AG08395 (cell line): ENCODE measurements at regions not wholly inside any gene's neighbourhood (a gene's known extent, or its start where the extent isn't known, plus 50 kb on each side); places are given as distances from the start of the nearest gene placed in this dataset.
"Not testable (repeated sequence)": the region's sequence is repeated elsewhere in the genome, so short reads cannot be mapped to it uniquely, and the experiment has no call there.

Experiments used
- DNase-seq: peaks from one replicate; pipeline ENCODE4 v3.0.0; 2012; ENCODE audit warnings: mixed read lengths, low spot score

DNA sequence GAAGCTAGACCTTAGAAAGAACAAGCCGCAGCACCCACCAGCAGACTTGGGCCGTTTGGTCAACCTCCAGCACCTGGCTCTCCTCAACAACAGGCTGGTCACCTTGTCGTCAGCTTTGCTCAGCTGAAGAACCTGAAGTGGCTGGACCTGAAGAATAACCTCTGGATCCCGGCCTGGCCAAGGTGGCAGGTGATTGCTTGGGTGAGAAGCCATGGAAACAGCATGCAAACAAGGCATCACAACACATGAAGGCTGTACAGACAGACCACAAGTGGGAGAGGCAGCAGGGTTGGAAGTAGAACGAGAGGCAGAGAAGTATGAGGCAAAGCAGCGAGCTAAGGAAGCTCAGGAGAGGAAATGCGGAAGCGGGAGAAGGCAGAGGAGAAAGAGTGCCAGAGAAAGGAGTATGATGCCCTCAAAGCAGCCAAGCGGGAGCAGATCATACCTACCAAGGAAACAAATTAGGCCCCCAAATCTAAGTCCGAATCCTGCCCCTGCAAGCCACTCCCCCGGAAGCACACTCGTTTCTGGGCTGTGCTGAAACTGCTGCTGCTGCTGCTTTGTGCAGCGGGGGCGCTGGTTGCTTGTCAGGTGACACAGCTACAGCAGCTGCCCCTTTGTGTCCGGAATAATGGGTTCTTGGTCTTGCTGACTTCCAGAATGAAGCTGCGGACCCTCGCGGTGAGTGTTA lies 121.6 kb upstream of the LGSN start:
- no peak for DNase-seq

DNA sequence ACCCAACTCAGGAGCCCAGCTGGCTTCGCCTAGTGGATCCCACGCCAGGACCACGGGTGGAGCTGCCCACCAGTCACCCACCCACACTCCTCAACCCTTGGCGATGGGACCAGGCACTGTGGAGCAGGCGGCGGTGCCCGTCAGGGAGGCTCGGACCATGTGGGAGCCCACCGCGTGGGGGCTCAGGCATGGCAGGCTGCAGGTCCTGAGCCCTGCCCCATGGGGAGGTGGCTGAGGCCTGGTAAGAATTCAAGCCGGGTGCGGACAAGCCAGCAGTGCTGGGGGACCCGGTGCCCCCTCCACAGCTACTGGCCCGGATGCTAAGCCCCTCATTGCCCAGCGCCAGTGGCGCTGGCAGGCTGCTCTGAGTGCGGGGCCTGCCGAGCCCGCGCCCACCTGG lies 123.1 kb upstream of the LGSN start:
- DNase-seq, result no peak

DNA sequence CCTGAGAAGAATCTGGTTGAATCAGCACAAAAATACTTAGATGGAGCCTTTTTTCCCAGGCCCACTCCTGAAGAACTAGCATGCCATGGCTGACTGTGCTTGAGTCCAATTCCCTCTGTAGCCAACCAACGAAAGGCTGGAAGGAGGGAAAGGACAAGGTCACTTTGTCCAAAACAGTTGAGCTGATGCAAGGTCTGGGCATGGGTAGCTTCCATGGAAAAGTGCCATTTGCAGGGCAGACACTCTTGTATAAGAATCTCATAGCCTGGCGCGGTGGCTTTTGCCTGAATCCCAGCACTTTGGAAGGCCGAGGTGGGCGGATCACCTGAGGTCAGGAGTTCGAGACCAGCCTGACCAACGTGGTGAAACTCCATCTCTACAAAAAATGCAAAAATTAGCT lies 125.0 kb upstream of the LGSN start:
- no peak for DNase-seq

DNA sequence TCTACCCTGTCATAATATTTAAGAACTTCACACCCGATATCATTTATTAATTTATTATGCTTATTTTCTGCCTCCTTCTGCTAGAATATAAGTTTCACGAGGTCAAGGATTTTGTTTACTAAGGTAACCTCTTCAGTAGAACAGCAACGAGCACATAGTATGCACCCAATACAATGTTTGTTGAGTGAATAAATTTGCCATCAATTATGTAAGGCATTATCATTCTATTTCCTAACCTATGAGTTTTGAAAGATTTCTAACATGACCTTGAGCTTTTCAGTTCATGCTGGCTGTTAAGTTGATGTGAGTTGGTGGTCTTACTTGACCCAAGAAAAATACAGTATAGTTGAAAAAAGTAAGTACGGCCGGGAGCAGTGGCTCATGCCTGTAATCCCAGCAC lies 125.9 kb upstream of the LOC128125822 start:
- DNase-seq, result no peak

DNA sequence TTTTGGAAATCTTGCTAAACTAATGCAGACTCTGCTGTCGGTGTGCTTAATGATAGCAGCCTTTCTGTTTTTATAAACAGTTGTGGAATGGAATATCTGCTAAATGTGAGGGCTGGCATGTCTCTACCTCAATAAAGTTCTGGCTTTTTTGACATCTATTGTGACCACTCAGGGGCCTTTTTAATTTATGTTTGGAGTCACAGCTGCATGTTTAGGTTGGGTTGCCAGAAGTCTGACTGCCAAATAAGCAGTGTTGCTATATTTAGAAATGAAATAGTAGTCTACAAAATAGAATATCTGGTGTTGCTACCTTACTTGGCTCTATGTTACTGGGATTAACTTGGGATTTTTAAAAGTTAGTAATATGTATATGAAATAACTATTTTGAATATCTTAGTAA lies 125.1 kb upstream of the LOC128125822 start:
- no peak for DNase-seq

DNA sequence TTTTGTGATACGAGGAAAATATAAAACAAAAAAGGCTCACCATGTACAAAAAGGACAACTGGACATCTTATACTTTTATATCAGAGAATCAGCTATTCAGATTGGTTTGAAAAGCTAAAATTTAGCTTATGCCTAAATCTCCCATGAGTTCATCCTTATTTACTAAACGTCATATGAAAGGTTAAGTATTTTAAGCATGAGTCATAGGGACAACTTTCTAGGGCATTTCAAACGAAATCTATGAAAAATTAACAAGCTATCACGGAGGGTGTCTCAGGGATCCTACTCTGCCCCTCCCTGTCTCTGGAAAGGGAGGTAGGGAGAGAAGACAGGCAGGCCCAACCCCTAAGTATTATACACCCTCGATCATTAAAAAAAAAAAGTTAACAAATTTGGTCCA lies 124.1 kb upstream of the LOC128125822 start:
- DNase-seq, result no peak

DNA sequence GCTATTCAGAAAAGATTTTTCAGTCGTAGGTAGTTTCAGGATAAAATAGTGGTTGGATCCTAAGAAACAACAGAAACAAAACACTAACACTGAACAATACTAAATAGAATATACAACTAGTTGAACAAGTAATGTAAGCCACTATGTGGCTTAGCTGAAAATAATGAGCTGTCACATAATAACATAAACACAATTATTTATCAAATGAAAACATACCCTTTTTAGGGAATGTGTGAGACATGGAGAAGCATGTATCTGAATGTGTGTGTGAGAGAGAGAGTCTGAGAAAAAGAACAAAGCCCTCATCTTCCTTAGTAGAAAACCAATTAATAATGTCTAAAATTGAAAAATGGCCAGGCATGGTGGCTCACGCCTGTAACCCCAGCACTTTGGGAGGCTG lies 122.6 kb upstream of the LOC128125822 start:
- no peak for DNase-seq

DNA sequence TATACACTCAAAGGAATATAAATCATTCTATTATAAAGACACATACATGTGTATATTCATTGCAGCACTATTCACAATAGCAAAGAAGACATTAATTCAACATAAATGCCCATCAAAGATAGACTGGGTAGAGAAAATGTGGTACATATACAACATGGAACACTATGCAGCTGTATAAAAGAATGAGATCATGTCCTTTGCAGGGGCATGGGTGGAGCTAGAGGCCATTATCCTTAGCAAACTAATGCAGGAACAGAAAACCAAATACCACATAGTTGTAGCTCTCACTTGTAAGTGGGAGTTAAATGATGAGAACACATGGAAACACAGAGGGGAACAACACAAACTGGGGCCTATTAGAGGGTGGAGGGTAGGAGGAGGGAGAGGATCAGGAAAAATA lies 121.0 kb upstream of the LOC128125822 start:
- DNase-seq, result no peak

DNA sequence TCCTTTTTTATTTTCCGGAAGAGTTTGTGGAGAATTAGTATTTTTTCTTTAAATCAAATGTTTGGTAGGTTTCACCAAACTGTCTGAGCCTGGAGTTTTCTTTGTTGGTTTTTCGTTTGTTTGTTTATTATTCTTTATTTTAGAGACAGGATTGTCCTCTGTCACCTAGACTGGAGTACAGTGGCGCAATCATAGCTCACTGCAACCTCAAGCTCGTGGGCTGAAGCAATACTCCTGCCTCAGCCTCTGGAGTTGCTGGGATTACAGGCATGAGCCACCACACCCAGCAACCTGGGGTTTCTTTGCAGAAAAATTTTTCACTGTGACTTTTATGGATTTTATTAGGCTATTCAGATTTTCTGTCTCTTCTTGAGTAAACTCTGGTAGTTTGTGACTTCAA lies 120.2 kb upstream of the LOC128125822 start:
- no peak for DNase-seq

DNA sequence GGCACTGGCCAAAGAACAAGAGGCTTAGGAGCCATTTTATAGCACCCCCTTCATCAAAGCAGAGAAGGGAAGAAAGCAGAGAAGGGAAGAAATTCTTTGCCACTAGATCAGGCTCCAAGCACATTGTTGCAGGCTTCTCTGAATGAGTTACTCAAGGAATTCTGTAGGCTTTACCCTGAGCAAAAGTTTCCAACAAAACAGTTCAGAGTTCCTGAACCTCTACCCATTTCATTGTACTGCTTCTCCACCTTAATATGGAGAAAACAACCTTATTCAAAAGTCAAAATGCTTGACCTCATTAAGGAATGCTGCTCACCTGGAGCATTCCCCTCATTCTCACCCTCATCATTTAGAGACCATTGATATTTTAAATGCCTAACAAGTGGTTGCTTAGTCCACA lies 115.5 kb upstream of the LOC128125822 start:
- no peak for DNase-seq

DNA sequence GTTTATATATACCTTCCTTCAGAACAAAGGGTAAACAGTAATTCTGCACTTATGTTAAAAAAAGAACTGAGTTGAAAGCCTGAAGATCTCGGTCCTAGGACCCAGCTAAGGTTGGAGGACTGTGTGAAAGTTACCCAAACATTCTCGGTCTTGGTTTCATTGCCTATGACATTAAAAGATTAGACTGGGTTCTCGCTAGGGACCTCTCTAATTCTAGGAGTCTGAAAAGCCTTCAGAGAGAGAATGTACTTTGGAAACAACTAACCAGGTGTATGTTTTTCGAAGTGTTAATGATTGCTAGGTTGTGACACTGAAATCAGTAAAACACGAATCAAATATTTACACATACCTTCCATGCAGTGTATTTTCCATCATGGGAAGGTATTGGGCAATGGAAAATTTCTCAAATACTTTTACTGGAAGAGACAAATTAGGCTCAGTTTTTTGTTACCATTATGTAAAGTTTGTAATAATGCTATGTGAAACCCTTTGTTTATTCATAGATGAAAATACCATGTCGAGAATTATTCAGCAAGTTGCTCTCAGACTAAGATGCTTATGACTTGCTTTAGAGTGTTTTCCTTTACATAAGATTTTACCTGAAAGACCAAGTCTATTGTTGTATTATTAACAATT lies 113.7 kb upstream of the LOC128125822 start:
- no peak for DNase-seq

DNA sequence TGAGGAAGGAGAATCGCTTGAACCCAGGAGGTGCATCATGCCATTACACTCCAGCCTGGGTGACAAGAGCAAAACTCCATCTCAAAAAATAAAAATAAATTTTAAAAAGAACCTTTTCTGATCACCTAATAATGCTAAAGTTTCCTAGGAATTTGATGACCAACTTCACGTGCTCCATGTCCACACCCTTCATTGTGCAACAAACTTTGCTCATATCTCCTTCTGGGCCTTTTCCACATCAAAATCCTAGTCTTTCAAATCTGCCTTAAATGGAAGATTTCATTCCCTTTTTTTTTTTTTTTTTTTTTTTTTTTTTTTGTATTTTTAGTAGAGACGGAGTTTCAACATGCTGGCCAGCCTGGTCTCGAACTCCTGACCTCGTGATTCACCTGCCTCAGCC lies 112.5 kb upstream of the LOC128125822 start:
- DNase-seq, result no peak

DNA sequence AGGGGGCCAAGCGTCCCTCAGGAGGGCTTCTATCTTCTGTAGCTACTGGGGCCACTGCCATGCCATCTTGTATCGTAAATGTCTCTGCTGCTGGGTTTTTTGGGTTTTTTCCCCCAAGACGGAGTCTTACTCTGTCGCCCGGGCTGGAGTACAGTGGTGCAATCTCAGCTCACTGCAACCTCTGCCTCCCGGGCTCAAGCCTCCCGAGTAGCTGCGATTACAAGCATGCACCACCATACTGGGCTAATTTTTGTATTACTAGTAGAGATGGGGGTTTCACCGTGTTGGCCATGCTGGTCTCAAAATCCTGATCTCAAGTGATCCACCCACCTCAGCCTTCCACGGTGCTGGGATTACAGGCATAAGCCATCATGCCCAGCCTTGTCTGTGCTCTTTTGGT lies 111.3 kb upstream of the LOC128125822 start:
- no peak for DNase-seq

DNA sequence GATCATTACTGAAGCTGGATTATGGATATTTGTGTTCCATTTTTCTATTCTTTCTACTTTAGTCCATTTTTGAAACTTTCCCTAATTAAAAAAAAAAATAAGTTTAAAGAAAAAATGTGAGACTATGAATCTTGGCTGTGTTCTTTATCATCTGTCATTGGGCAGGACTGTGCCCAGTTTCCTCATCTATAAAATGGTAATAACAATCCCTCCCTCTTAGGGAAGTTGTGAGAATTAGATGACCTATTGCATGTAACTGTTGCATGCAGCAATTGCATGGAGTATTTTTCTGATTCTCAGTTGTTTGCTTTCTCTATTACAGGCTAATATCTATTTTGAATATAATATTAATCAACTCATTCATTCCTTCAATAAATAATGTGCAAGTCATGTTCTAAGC lies 108.2 kb upstream of the LOC128125822 start:
- no peak for DNase-seq

DNA sequence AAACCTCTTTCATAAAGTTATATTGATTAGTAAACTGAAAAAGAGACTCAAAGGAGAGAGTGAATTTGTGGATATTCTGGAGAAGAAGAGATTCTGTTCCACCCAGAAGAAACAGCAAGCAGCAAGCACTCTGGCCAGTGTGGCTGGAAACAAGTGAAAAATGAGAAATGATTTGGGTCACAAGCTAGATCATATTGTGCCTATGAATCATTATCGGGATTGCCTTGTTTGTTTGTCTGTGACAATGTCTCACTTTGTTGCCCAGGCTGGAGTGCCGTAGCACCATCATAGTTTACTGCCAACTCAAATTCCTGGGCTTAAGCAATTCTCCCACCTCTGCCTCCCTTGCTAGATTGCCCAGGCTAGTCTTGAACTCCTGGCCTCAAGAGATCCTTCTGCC lies 106.5 kb upstream of the LOC128125822 start:
- no peak for DNase-seq

DNA sequence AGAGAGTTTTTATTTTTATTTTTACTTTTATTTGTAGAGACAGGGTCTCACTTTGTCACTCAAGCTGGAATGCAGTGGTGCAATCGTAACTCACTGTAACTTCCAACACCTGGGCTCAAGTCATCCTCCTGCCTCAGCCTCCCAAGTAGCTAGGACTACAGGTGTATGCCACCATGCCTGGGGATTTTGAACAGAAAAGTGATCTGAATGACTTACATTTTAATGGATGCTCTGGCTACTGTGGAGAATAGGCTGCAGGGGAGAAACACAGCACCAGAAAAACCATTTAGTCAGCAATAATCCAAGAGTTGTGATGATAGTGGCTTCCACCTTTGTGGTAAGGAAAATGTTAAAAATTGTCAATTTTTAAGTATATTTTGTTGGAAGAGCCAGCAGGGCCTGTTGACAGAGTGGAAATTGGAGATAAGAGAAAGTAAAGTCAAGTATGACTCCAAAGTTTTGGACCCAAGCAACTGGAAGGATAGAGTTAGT lies 106.0 kb upstream of the LOC128125822 start:
- no peak for DNase-seq

DNA sequence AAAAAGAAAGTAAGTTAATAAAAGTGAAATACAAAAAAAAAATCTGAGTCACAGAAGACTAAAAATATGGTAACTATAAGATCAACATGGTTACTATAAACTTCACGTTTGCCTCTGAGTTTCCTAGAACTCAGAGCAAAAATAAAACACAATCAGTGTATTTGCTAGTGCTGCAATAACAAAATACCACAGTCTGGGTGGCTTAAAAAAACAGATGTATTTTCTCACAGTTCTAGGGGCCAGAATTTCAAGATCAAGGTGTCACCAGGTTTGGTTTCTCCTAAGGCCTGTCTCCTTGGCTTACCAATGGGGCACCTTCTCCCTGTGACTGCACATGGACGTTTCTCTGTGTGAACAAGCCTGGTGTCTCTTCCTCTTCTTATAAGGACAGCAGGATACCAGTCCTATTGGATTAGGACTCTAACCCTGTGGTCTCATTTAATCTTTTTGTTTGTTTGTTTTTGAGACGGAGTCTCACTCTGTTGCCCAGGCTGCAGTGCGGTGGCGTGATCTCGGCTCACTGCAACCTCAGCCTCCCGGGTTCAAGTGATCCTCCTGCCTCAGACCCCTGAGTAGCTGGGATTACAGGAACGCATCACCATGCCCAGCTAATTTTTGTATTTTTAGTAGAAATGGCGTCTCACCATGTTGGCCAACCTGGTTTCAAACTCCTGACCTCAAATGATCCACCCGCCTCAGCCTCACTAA lies 104.9 kb upstream of the LOC128125822 start:
- DNase-seq, result no peak

DNA sequence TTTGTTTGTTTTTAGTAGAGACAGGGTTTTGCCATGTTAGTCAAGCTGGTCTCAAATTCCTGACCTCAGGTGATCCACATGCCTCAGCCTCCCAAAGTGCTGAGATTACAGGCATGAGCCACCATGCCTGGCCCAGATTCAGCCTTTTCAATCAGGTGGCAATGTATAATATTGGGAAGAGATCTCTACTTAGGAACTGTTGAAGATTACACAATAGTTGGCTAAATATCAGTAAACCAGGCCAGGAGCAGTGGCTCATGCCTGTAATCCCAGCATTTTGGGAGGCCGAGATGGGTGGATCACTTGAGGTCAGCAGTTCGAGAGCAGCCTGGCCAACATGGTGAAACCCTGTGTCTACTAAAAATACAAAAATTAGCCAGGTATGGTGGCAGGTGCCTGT lies 101.1 kb upstream of the LOC128125822 start:
- not testable (repeated sequence) for DNase-seq

DNA sequence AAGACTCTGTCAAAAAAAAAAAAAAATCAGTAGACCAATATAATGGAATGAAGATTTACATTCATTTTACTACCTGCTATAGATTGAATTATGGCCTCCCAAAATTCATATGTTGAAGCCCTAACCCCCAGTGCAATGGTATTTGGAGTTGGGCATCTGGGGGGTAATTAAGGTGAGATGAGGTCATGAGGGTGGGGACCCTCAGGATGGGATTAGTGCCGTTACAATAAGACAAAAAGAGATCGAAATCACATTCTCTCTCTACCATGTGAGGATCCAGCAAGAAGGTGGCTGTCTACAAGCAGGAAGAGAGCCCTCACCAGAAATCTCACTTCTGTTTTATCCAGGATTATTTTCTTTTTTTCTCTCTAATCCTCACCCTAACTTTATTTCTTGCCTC lies 100.6 kb upstream of the LOC128125822 start:
- no peak for DNase-seq

DNA sequence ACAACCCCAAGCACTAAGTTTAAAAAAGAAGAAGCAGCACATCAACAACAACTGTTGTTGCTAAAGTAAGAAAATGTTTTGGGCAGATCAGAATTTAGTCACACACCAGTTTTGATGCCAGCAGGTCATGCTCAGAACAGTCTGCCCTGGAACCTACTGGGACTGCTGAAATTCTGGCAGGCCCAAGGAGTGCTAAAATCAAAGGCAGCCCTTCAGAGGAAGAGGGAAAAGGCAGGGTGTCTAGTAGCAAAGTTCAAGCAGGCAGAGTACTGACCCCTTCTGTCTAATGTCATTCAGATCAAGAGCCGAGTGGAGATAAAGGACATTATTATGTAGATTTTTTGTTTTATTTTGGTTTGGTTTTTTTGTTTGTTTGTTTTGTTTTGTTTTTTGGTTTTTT lies 96.6 kb upstream of the LOC128125822 start:
- DNase-seq, result no peak

DNA sequence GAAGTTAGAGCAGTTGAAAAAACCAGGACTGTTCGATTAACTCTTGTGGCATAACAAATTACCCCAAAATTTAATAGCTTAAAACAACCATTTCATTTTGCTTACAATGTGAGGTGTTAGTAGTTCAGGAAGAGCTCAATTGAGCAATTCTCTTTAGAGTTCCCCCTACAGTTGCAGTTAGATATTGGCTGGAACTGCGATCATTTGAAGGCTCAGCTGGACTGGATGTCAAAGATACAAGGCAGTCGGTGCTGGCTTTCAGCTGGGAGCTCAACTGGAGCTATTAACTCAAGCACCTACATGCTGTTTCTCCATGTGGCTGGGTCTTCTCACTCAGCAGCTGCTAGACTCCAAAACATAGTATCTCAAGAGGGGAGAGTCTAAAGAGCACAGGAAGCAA lies 96.0 kb upstream of the LOC128125822 start:
- no peak for DNase-seq

DNA sequence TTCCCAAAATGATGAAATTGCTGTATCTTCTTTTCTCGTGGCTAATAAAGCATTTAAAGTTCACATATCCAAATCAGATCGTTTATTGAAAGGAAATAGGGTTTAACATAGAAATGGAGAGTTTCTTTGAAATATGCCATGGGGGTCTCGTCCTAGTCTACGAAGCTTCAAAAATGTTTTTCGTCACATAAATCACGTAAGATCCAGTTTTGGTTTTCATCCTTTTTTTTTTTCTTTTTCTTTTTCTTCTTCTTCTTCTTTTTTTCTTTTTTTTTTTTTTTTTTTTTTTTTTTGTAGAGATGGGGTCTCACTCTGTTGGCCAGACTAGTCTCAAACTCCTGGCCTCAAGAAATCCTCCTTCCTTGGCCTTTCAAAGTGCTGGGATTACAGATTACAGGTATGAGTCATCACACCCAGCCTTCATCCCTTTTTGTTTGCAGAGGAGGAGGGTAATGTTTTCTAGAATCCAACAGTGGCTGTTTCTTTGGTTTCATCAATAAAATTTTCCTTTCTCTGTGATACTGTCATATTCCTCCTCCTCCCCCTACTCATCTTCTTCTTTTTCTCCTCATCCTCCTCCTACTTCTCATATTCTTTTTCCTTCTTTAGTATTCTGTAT lies 94.7 kb upstream of the LOC128125822 start:
- no peak for DNase-seq

DNA sequence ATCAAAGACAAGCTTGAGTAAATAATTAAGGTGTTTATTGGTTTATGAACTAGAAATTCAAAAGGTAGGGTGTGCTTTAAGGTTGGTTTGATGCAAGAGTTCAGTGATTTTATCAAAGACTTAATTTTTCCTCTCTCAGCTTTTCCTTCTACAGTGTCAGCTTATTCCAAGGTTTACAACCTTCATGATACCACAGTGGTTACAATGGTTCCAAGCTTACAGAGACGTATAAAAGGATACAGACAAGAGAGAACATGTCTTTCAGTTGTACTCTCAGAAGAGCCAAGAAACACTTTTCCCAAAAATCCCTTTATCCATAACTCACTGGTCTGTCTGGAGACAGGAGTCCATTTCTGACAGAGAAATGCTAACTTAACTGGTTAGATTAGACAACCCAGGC lies 93.5 kb upstream of the LOC128125822 start:
- DNase-seq, result no peak
